ENCODE measurements at regions not wholly inside any gene's neighbourhood (a gene's known extent, or its start where the extent isn't known, plus 50 kb on each side); places are given as distances from the start of the nearest gene placed in this dataset.

- TF ChIP-seq POLR2A (IDR thresholded peaks at IDR 0.05) (no peak), CTCF (IDR thresholded peaks at IDR 0.05) (no peak)
These were observed 679.3 kb upstream of the IGFBP3 start for GRCh38 chr7:46600340-46600739.
